ENCODE measurements at regions not wholly inside any gene's neighbourhood (a gene's known extent, or its start where the extent isn't known, plus 50 kb on each side); places are given as distances from the start of the nearest gene placed in this dataset.

- peaks cover 2% of the 10 kb centered on the region; the same call in 1 of the 2 replicates for H3K4me1 ChIP-seq (ENCODE audit: control insufficient read depth, insufficient read depth, low read length)
- H3K36me3 ChIP-seq (ENCODE audit: control insufficient read depth, insufficient read depth, low read length): no peaks in the 10 kb centered on the region
- H3K27ac ChIP-seq (ENCODE audit: low read length): no peak overlapping the region
- H3K27me3 ChIP-seq (ENCODE audit: control insufficient read depth, insufficient read depth, low read length): no peaks in the 10 kb centered on the region
- no CpG with 5 or more reads among the region's 6 CpGs for WGBS (ENCODE audit: insufficient coverage, insufficient read length)
- no peak for DNase-seq (ENCODE audit: low read depth, low spot score)
- H3K9me3 ChIP-seq (ENCODE audit: control insufficient read depth, insufficient read depth, low read length): no peaks in the 10 kb centered on the region
- no peak overlapping the region for H3K4me3 ChIP-seq (ENCODE audit: low read length)
These were observed 140.3 kb upstream of the FOXF1 start for GRCh38 chr16:86370062-86370461.

GRCh38 chr16:86371083-86371803 lies 139.1 kb upstream of the FOXF1 start:
- Histone ChIP-seq H3K36me3 (ENCODE audit: control insufficient read depth, insufficient read depth, low read length) (no peaks in the 10 kb centered on the region), H3K9me3 (ENCODE audit: control insufficient read depth, insufficient read depth, low read length) (no peaks in the 10 kb centered on the region), H3K4me3 (ENCODE audit: low read length) (no peak overlapping the region), H3K27me3 (ENCODE audit: control insufficient read depth, insufficient read depth, low read length) (no peaks in the 10 kb centered on the region), H3K27ac (ENCODE audit: low read length) (no peak overlapping the region), H3K4me1 (ENCODE audit: control insufficient read depth, insufficient read depth, low read length) (peaks cover 2% of the 10 kb centered on the region; the same call in 1 of the 2 replicates)
- WGBS (ENCODE audit: insufficient coverage, insufficient read length): no CpG with 5 or more reads among the region's 20 CpGs
- DNase-seq (ENCODE audit: low read depth, low spot score): no peak

- no CpG with 5 or more reads among the region's 8 CpGs for WGBS (ENCODE audit: insufficient coverage, insufficient read length)
- Histone ChIP-seq H3K4me1 (ENCODE audit: control insufficient read depth, insufficient read depth, low read length) (peaks cover 2% of the 10 kb centered on the region; the same call in 1 of the 2 replicates), H3K36me3 (ENCODE audit: control insufficient read depth, insufficient read depth, low read length) (no peaks in the 10 kb centered on the region), H3K27ac (ENCODE audit: low read length) (no peak overlapping the region), H3K9me3 (ENCODE audit: control insufficient read depth, insufficient read depth, low read length) (no peaks in the 10 kb centered on the region), H3K4me3 (ENCODE audit: low read length) (no peak overlapping the region), H3K27me3 (ENCODE audit: control insufficient read depth, insufficient read depth, low read length) (no peaks in the 10 kb centered on the region)
- no peak for DNase-seq (ENCODE audit: low read depth, low spot score)
These were observed 138.1 kb upstream of the FOXF1 start for GRCh38 chr16:86372193-86372592.

GRCh38 chr16:86373276-86373901 lies 136.9 kb upstream of the FOXF1 start:
- Histone ChIP-seq H3K27ac (ENCODE audit: low read length) (no peak overlapping the region), H3K4me1 (ENCODE audit: control insufficient read depth, insufficient read depth, low read length) (no peaks in the 10 kb centered on the region), H3K4me3 (ENCODE audit: low read length) (no peak overlapping the region), H3K36me3 (ENCODE audit: control insufficient read depth, insufficient read depth, low read length) (no peaks in the 10 kb centered on the region), H3K9me3 (ENCODE audit: control insufficient read depth, insufficient read depth, low read length) (no peaks in the 10 kb centered on the region), H3K27me3 (ENCODE audit: control insufficient read depth, insufficient read depth, low read length) (no peaks in the 10 kb centered on the region)
- WGBS (ENCODE audit: insufficient coverage, insufficient read length): no CpG with 5 or more reads among the region's 16 CpGs
- DNase-seq (ENCODE audit: low read depth, low spot score): no peak

GRCh38 chr16:86374603-86375130 lies 135.7 kb upstream of the FOXF1 start:
- no peak overlapping the region for H3K4me3 ChIP-seq (ENCODE audit: low read length)
- H3K36me3 ChIP-seq (ENCODE audit: control insufficient read depth, insufficient read depth, low read length): no peaks in the 10 kb centered on the region
- H3K9me3 ChIP-seq (ENCODE audit: control insufficient read depth, insufficient read depth, low read length): no peaks in the 10 kb centered on the region
- no peak overlapping the region for H3K27ac ChIP-seq (ENCODE audit: low read length)
- no peak for DNase-seq (ENCODE audit: low read depth, low spot score)
- no peaks in the 10 kb centered on the region for H3K4me1 ChIP-seq (ENCODE audit: control insufficient read depth, insufficient read depth, low read length)
- H3K27me3 ChIP-seq (ENCODE audit: control insufficient read depth, insufficient read depth, low read length): no peaks in the 10 kb centered on the region
- no CpG with 5 or more reads among the region's 6 CpGs for WGBS (ENCODE audit: insufficient coverage, insufficient read length)

GRCh38 chr16:86375364-86375763 lies 135.0 kb upstream of the FOXF1 start:
- H3K36me3 ChIP-seq (ENCODE audit: control insufficient read depth, insufficient read depth, low read length): no peaks in the 10 kb centered on the region
- WGBS (ENCODE audit: insufficient coverage, insufficient read length): no CpG with 5 or more reads among the region's 5 CpGs
- no peaks in the 10 kb centered on the region for H3K9me3 ChIP-seq (ENCODE audit: control insufficient read depth, insufficient read depth, low read length)
- H3K4me3 ChIP-seq (ENCODE audit: low read length): no peak overlapping the region
- no peak overlapping the region for H3K27ac ChIP-seq (ENCODE audit: low read length)
- H3K4me1 ChIP-seq (ENCODE audit: control insufficient read depth, insufficient read depth, low read length): no peaks in the 10 kb centered on the region; the same call in 1 of the 2 replicates
- no peaks in the 10 kb centered on the region for H3K27me3 ChIP-seq (ENCODE audit: control insufficient read depth, insufficient read depth, low read length)
- DNase-seq (ENCODE audit: low read depth, low spot score): no peak

- Histone ChIP-seq H3K4me1 (ENCODE audit: control insufficient read depth, insufficient read depth, low read length) (no peaks in the 10 kb centered on the region; the same call in 1 of the 2 replicates), H3K27ac (ENCODE audit: low read length) (no peak overlapping the region), H3K4me3 (ENCODE audit: low read length) (no peak overlapping the region), H3K27me3 (ENCODE audit: control insufficient read depth, insufficient read depth, low read length) (no peaks in the 10 kb centered on the region), H3K9me3 (ENCODE audit: control insufficient read depth, insufficient read depth, low read length) (no peaks in the 10 kb centered on the region), H3K36me3 (ENCODE audit: control insufficient read depth, insufficient read depth, low read length) (no peaks in the 10 kb centered on the region)
- no peak for DNase-seq (ENCODE audit: low read depth, low spot score)
- no CpG with 5 or more reads among the region's 9 CpGs for WGBS (ENCODE audit: insufficient coverage, insufficient read length)
These were observed 134.5 kb upstream of the FOXF1 start for GRCh38 chr16:86375851-86376250.

GRCh38 chr16:86376837-86377236 lies 133.5 kb upstream of the FOXF1 start:
- no peaks in the 10 kb centered on the region for H3K27me3 ChIP-seq (ENCODE audit: control insufficient read depth, insufficient read depth, low read length)
- no peaks in the 10 kb centered on the region for H3K9me3 ChIP-seq (ENCODE audit: control insufficient read depth, insufficient read depth, low read length)
- H3K27ac ChIP-seq (ENCODE audit: low read length): no peak overlapping the region
- DNase-seq (ENCODE audit: low read depth, low spot score): no peak
- no peaks in the 10 kb centered on the region; the same call in 1 of the 2 replicates for H3K4me1 ChIP-seq (ENCODE audit: control insufficient read depth, insufficient read depth, low read length)
- no CpG with 5 or more reads among the region's 4 CpGs for WGBS (ENCODE audit: insufficient coverage, insufficient read length)
- H3K4me3 ChIP-seq (ENCODE audit: low read length): no peak overlapping the region
- no peaks in the 10 kb centered on the region for H3K36me3 ChIP-seq (ENCODE audit: control insufficient read depth, insufficient read depth, low read length)

- Histone ChIP-seq H3K36me3 (ENCODE audit: control insufficient read depth, insufficient read depth, low read length) (no peaks in the 10 kb centered on the region), H3K4me1 (ENCODE audit: control insufficient read depth, insufficient read depth, low read length) (no peaks in the 10 kb centered on the region; the same call in 1 of the 2 replicates), H3K4me3 (ENCODE audit: low read length) (no peak overlapping the region), H3K9me3 (ENCODE audit: control insufficient read depth, insufficient read depth, low read length) (no peaks in the 10 kb centered on the region), H3K27me3 (ENCODE audit: control insufficient read depth, insufficient read depth, low read length) (no peaks in the 10 kb centered on the region), H3K27ac (ENCODE audit: low read length) (no peak overlapping the region)
- no peak for DNase-seq (ENCODE audit: low read depth, low spot score)
- WGBS (ENCODE audit: insufficient coverage, insufficient read length): no CpG with 5 or more reads among the region's 27 CpGs
These were observed 132.9 kb upstream of the FOXF1 start for GRCh38 chr16:86377251-86378022.

- Histone ChIP-seq H3K4me1 (ENCODE audit: control insufficient read depth, insufficient read depth, low read length) (no peaks in the 10 kb centered on the region; the same call in 1 of the 2 replicates), H3K27me3 (ENCODE audit: control insufficient read depth, insufficient read depth, low read length) (no peaks in the 10 kb centered on the region), H3K4me3 (ENCODE audit: low read length) (no peak overlapping the region), H3K27ac (ENCODE audit: low read length) (no peak overlapping the region), H3K36me3 (ENCODE audit: control insufficient read depth, insufficient read depth, low read length) (no peaks in the 10 kb centered on the region), H3K9me3 (ENCODE audit: control insufficient read depth, insufficient read depth, low read length) (no peaks in the 10 kb centered on the region)
- WGBS (ENCODE audit: insufficient coverage, insufficient read length): no CpG with 5 or more reads among the region's 9 CpGs
- no peak for DNase-seq (ENCODE audit: low read depth, low spot score)
These were observed 132.2 kb upstream of the FOXF1 start for GRCh38 chr16:86378128-86378527.
